IPS-20b (cell line): ENCODE measurements at regions not wholly inside any gene's neighbourhood (a gene's known extent, or its start where the extent isn't known, plus 50 kb on each side); places are given as distances from the start of the nearest gene placed in this dataset.

ENCODE experiments used
- H3K27ac ChIP-seq: one replicate; pipeline ENCODE4 v1.5.1; 2013; ENCODE audit warnings: low read length
- H3K27me3 ChIP-seq: 2 replicates; pipeline ENCODE4 v1.6.1; 2013; ENCODE audit warnings: mild to moderate bottlenecking, low read length, inconsistent platforms; ENCODE audit not compliant: insufficient read depth
- H3K36me3 ChIP-seq: 2 replicates; pipeline ENCODE4 v1.6.1; 2013; ENCODE audit warnings: low read depth, mild to moderate bottlenecking, inconsistent platforms, low read length, moderate library complexity; ENCODE audit not compliant: insufficient read depth
- H3K4me1 ChIP-seq: 2 replicates; pipeline ENCODE4 v1.6.1; 2013; ENCODE audit warnings: mild to moderate bottlenecking, control low read depth, inconsistent platforms, low read length, moderate library complexity; ENCODE audit not compliant: insufficient read depth
- H3K4me3 ChIP-seq: 2 replicates; pipeline ENCODE4 v1.5.1; 2013; ENCODE audit warnings: mild to moderate bottlenecking, low read length, inconsistent platforms
- H3K9ac ChIP-seq: 2 replicates; pipeline ENCODE4 v1.6.1; 2013; ENCODE audit warnings: low read depth, mild to moderate bottlenecking, inconsistent platforms, low read length, moderate library complexity
- H3K9me3 ChIP-seq: 2 replicates; pipeline ENCODE4 v1.6.1; 2013; ENCODE audit warnings: mild to moderate bottlenecking, low read depth, low read length, inconsistent platforms; ENCODE audit not compliant: insufficient read depth

- Histone ChIP-seq H3K4me1 (peaks cover 6% of the 10 kb centered on the region; the same call in 1 of the 2 replicates), H3K9ac (no peak overlapping the region), H3K4me3 (no peak overlapping the region), H3K27ac (no peak overlapping the region), H3K27me3 (no peaks in the 10 kb centered on the region; the same call in 1 of the 2 replicates), H3K9me3 (no peaks in the 10 kb centered on the region), H3K36me3 (no peaks in the 10 kb centered on the region)
Observed at GRCh38 chr3:124256599-124256998, 264.7 kb upstream of the ROPN1 start.

GRCh38 chr3:124257336-124257864 is 265.5 kb upstream of the ROPN1 start:
- peaks cover 6% of the 10 kb centered on the region; the same call in 1 of the 2 replicates for H3K4me1 ChIP-seq
- H3K9ac ChIP-seq = no peak overlapping the region
- no peak overlapping the region for H3K4me3 ChIP-seq
- H3K27me3 ChIP-seq = no peaks in the 10 kb centered on the region; the same call in 1 of the 2 replicates
- H3K36me3 ChIP-seq = no peaks in the 10 kb centered on the region
- no peak overlapping the region for H3K27ac ChIP-seq
- H3K9me3 ChIP-seq = no peaks in the 10 kb centered on the region

GRCh38 chr3:124258057-124258500 is 266.2 kb upstream of the ROPN1 start:
- H3K9ac ChIP-seq = no peak overlapping the region
- no peaks in the 10 kb centered on the region; the same call in 1 of the 2 replicates for H3K27me3 ChIP-seq
- no peaks in the 10 kb centered on the region for H3K9me3 ChIP-seq
- H3K36me3 ChIP-seq = no peaks in the 10 kb centered on the region
- H3K4me1 ChIP-seq = peaks cover 8% of the 10 kb centered on the region; the same call in 1 of the 2 replicates
- no peak overlapping the region for H3K27ac ChIP-seq
- H3K4me3 ChIP-seq = no peak overlapping the region

- H3K36me3 ChIP-seq = no peaks in the 10 kb centered on the region
- no peak overlapping the region for H3K27ac ChIP-seq
- peaks cover 10% of the 10 kb centered on the region; the same call in 1 of the 2 replicates for H3K4me1 ChIP-seq
- H3K9ac ChIP-seq = no peak overlapping the region
- no peak overlapping the region for H3K4me3 ChIP-seq
- no peaks in the 10 kb centered on the region for H3K9me3 ChIP-seq
- H3K27me3 ChIP-seq = no peaks in the 10 kb centered on the region
Observed at GRCh38 chr3:124260206-124260915, 268.4 kb upstream of the ROPN1 start.

GRCh38 chr3:124261306-124261705 is 269.4 kb upstream of the ROPN1 start:
- peaks cover 10% of the 10 kb centered on the region; the same call in 1 of the 2 replicates for H3K4me1 ChIP-seq
- H3K9me3 ChIP-seq = no peaks in the 10 kb centered on the region
- H3K27ac ChIP-seq = no peak overlapping the region
- no peaks in the 10 kb centered on the region for H3K27me3 ChIP-seq
- H3K9ac ChIP-seq = no peak overlapping the region
- H3K36me3 ChIP-seq = no peaks in the 10 kb centered on the region
- H3K4me3 ChIP-seq = no peak overlapping the region

DNA sequence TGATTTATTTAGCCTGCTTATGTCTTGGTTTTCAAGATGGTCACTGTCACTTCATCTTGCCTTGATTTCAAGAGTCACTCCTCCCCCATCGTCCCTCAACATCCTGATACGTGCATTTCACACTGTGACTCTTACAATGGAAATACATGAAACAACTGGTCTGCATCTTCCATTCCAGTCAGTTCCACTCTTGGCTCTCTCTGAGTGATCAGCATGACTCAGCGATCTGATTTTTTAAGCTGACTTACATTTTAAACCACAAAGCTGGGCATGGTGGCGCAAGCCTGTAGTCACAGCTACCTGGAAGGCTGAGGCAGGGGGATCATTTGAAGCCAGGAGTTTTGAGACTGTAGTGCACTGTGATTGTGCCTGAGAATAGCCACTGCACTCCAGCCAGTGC is 271.2 kb upstream of the ROPN1 start:
- Histone ChIP-seq H3K4me1 (peaks cover 10% of the 10 kb centered on the region; the same call in 1 of the 2 replicates), H3K9ac (no peak overlapping the region), H3K27ac (no peak overlapping the region), H3K27me3 (no peaks in the 10 kb centered on the region), H3K36me3 (no peaks in the 10 kb centered on the region), H3K9me3 (no peaks in the 10 kb centered on the region), H3K4me3 (no peak overlapping the region)

- Histone ChIP-seq H3K36me3 (no peaks in the 10 kb centered on the region), H3K4me3 (no peak overlapping the region), H3K27me3 (no peaks in the 10 kb centered on the region), H3K27ac (no peak overlapping the region), H3K9ac (no peak overlapping the region), H3K4me1 (peaks cover 10% of the 10 kb centered on the region; the same call in 1 of the 2 replicates), H3K9me3 (no peaks in the 10 kb centered on the region)
Observed at GRCh38 chr3:124264346-124264745, 272.4 kb upstream of the ROPN1 start.

DNA sequence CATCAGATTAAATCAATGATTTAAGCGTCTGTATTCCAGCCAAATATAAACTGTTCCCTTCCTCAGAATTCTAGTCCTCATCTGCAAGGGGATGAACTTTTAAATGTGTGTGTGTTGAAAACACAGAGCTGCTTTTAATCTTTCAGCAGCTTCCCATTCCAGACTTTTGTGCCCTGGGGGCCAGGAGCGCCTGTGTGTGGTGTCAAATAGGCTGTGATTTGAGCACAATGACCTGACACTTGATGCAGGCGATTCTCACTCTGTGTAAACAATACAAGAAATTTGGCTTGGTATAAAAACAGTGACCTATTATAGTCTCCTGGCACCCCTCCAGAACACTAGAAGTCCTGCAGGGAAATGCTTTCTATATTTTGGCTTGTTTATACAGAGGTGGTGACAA is 274.6 kb upstream of the ROPN1 start:
- no peaks in the 10 kb centered on the region for H3K36me3 ChIP-seq
- H3K4me1 ChIP-seq = peaks cover 4% of the 10 kb centered on the region; the same call in 1 of the 2 replicates
- H3K27me3 ChIP-seq = no peaks in the 10 kb centered on the region
- no peak overlapping the region for H3K4me3 ChIP-seq
- no peaks in the 10 kb centered on the region for H3K9me3 ChIP-seq
- H3K9ac ChIP-seq = no peak overlapping the region
- H3K27ac ChIP-seq = no peak overlapping the region

DNA sequence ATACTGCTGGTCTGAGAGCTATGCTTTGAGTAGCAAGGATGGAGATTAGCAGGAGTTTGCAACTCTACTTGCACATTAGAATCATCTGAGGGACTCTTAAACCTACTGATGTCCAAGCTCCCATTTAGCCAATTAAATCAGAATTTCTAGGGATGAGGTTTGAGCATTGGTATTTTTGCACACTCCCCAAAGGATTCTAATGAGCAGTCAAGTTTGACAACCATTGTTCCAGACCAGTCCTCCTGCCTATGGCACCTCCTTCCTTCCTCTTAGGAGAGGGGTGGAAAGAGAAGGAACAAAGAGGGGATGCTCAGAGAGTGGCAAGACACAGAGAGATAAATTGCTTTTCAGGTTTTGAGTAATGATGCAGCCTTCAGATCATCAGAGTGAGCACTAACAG is 275.5 kb upstream of the ROPN1 start:
- no peaks in the 10 kb centered on the region for H3K27me3 ChIP-seq
- peaks cover 4% of the 10 kb centered on the region; the same call in 1 of the 2 replicates for H3K4me1 ChIP-seq
- H3K9me3 ChIP-seq = no peaks in the 10 kb centered on the region
- no peaks in the 10 kb centered on the region for H3K36me3 ChIP-seq
- H3K9ac ChIP-seq = no peak overlapping the region
- no peak overlapping the region for H3K27ac ChIP-seq
- H3K4me3 ChIP-seq = no peak overlapping the region

DNA sequence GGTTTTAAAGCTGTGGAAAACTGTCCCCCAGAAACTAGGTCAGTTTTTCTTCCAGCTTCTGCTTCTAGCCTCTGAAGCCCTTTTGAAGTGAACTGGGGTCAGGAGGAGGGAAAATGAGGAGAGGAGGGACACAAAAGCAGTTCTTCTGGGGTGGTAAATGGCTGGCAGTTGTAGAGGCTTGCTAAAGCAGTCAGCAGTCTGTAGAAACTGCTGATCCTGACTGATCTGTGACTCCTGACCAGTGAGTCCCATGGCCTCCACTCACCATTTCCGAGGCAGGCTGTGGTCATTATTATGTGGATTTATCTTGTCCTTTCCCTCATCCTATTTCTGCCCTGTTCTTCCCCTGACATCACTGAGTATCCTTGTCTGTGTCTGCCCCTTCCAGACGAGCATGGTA is 276.4 kb upstream of the ROPN1 start:
- Histone ChIP-seq H3K4me1 (no peaks in the 10 kb centered on the region; the same call in 1 of the 2 replicates), H3K27ac (no peak overlapping the region), H3K9me3 (no peaks in the 10 kb centered on the region), H3K4me3 (no peak overlapping the region), H3K27me3 (no peaks in the 10 kb centered on the region), H3K36me3 (no peaks in the 10 kb centered on the region), H3K9ac (no peak overlapping the region)

- H3K9me3 ChIP-seq = no peaks in the 10 kb centered on the region
- H3K4me3 ChIP-seq = no peak overlapping the region
- H3K27me3 ChIP-seq = no peaks in the 10 kb centered on the region
- no peak overlapping the region for H3K9ac ChIP-seq
- H3K4me1 ChIP-seq = no peaks in the 10 kb centered on the region; the same call in 1 of the 2 replicates
- no peaks in the 10 kb centered on the region for H3K36me3 ChIP-seq
- no peak overlapping the region for H3K27ac ChIP-seq
Observed at GRCh38 chr3:124269619-124270018, 277.7 kb upstream of the ROPN1 start.

DNA sequence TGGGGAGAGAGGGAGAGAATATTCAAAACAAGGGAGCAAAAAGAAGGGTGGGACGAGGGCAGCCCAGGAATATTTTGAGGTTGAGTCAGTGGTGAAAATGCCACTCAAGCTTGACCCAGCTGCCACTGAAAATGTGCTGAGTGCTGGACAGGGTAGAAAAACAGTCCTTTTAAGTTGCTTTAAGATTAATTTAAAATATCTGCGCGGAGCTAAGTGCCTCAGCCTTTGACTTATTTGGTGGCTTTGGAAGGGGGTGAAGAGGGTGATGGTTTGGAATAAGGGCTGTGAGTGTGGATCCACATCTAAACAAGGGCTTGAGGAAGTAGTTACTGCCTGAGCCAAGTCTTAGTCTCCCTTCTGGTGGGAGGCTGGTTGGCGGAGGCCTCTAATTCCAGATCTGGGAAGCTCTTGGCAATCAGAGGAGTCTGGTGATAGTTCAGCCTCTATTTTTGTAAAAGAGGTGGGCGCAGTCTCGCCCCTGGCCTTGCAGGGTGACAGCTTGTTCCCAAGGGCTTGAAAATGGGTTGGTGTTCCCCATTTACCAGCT is 280.8 kb upstream of the ROPN1 start:
- H3K9ac ChIP-seq = no peak overlapping the region
- no peak overlapping the region for H3K27ac ChIP-seq
- no peaks in the 10 kb centered on the region for H3K9me3 ChIP-seq
- no peaks in the 10 kb centered on the region for H3K36me3 ChIP-seq
- H3K27me3 ChIP-seq = no peaks in the 10 kb centered on the region
- no peaks in the 10 kb centered on the region for H3K4me1 ChIP-seq
- H3K4me3 ChIP-seq = no peak overlapping the region
